PC-3 (cell line): ENCODE measurements at regions not wholly inside any gene's neighbourhood (a gene's known extent, or its start where the extent isn't known, plus 50 kb on each side); places are given as distances from the start of the nearest gene placed in this dataset.

Experiments used
- ATAC-seq: fragments of 200-7000 bp; cut with Tn5 transposase; 2 replicates; pipeline ENCODE4 v1.9.1; 2020; ENCODE audit warnings: mild to moderate bottlenecking, moderate library complexity
- BruUV-seq: library from RNA; stranded (reverse); fragments of 400-500 nt; replicated peaks from 2 replicates; lab custom pipeline; 2021; lab: Mats Ljungman, UMichigan
- CTCF ChIA-PET: fragments of 300-600 bp; sonication (Branson Sonifier 250); formaldehyde crosslinking; loops from one replicate; lab custom pipeline; 2022; ENCODE audit warnings: antibody characterized with exemption; lab: Charles Lee
- POLR2A ChIA-PET: fragments of 300-600 bp; sonication (Branson Sonifier 250); formaldehyde crosslinking; loops from one replicate; lab custom pipeline; 2022; ENCODE audit warnings: antibody characterized with exemption; ENCODE audit not compliant: unreplicated experiment; lab: Charles Lee
- DNase-seq: peaks from one replicate; pipeline ENCODE4 v3.0.0-alpha.2; 2015
- H2AFZ ChIP-seq: fragments of 300-600 bp; sonication (generic); 2 replicates; pipeline ENCODE4 v1.6.0; 2016; ENCODE audit warnings: antibody characterized with exemption, low read length
- H3F3A ChIP-seq: fragments of 300-600 bp; sonication (generic); one replicate; pipeline ENCODE4 v1.6.0; 2017; ENCODE audit warnings: antibody characterized with exemption, low read length, control low read depth, mild to moderate bottlenecking; ENCODE audit not compliant: unreplicated experiment
- H3K27ac ChIP-seq: fragments of 300-600 bp; sonication (generic); 2 replicates; pipeline ENCODE4 v1.5.1; 2016; ENCODE audit warnings: mild to moderate bottlenecking, low read length
- H3K27me3 ChIP-seq: fragments of 300-600 bp; sonication (generic); 2 replicates; pipeline ENCODE4 v1.6.1; 2016; ENCODE audit warnings: low read length, mixed read lengths
- H3K36me3 ChIP-seq: fragments of 300-600 bp; sonication (generic); 2 replicates; pipeline ENCODE4 v1.6.1; 2016; ENCODE audit warnings: low read depth, mixed run types, low read length, mixed read lengths
- H3K4me1 ChIP-seq: fragments of 300-600 bp; sonication (generic); 2 replicates; pipeline ENCODE4 v1.5.1; 2016; ENCODE audit warnings: low read length; ENCODE audit not compliant: insufficient read depth
- H3K4me2 ChIP-seq: fragments of 300-600 bp; sonication (generic); 2 replicates; pipeline ENCODE4 v1.6.0; 2016; ENCODE audit warnings: low read length
- H3K4me3 ChIP-seq: fragments of 300-600 bp; sonication (generic); 2 replicates; pipeline ENCODE4 v1.5.1; 2016; ENCODE audit warnings: mild to moderate bottlenecking, low read length, mixed read lengths
- H3K79me2 ChIP-seq: fragments of 300-600 bp; sonication (generic); 2 replicates; pipeline ENCODE4 v1.6.1; 2017; ENCODE audit warnings: low read length, mixed read lengths
- H3K9ac ChIP-seq: fragments of 300-600 bp; sonication (generic); 2 replicates; pipeline ENCODE4 v1.6.0; 2016; ENCODE audit warnings: mild to moderate bottlenecking, low read length
- H3K9me2 ChIP-seq: fragments of 300-600 bp; sonication (generic); replicated peaks from 2 replicates; pipeline ENCODE4 v1.6.1; 2016; ENCODE audit warnings: mixed run types, low read length, mixed read lengths
- H3K9me3 ChIP-seq: fragments of 300-600 bp; sonication (generic); 2 replicates; pipeline ENCODE4 v1.6.1; 2016; ENCODE audit warnings: low read length, mixed read lengths
- H4K20me1 ChIP-seq: fragments of 300-600 bp; sonication (generic); 2 replicates; pipeline ENCODE4 v1.6.1; 2016; ENCODE audit warnings: low read length, mixed read lengths
- CTCF ChIP-seq: fragments of 300-600 bp; sonication (generic); conservative IDR thresholded peaks from 2 replicates; pipeline ENCODE4 v1.5.1; 2017; ENCODE audit warnings: antibody characterized with exemption, low read depth, mild to moderate bottlenecking, low read length
- EZH2 ChIP-seq: fragments of 300-600 bp; sonication (generic); IDR thresholded peaks from one replicate; pipeline ENCODE4 v1.6.1; 2017; ENCODE audit warnings: antibody characterized with exemption, mild to moderate bottlenecking, low read length; ENCODE audit not compliant: unreplicated experiment
- EZH2phosphoT487 ChIP-seq: fragments of 300-600 bp; sonication (generic); IDR thresholded peaks from 2 replicates; pipeline ENCODE4 v1.6.1; 2018; ENCODE audit warnings: mild to moderate bottlenecking, antibody characterized with exemption, low read length, borderline replicate concordance
- intact Hi-C: fragments of 100-400 bp; cut with micrococcal nuclease; formaldehyde crosslinking; loops from 2 replicates; pipeline ENCODE4 v1.9.0; 2023

- Histone ChIP-seq H3K36me3 (no peaks in the 10 kb centered on the region), H3F3A (no peaks in the 10 kb centered on the region), H3K9me3 (no peaks in the 10 kb centered on the region), H3K27ac (no peak overlapping the region), H3K4me3 (no peak overlapping the region), H4K20me1 (no peaks in the 10 kb centered on the region), H3K79me2 (no peaks in the 10 kb centered on the region), H3K27me3 (no peaks in the 10 kb centered on the region), H3K9me2 (no peaks in the 10 kb centered on the region), H2AFZ (no peak overlapping the region), H3K9ac (no peak overlapping the region), H3K4me1 (peaks cover 6% of the 10 kb centered on the region), H3K4me2 (no peak overlapping the region)
- ChIA-PET CTCF (no interaction called here), POLR2A (no interaction called here)
- no TSS peak for BruUV-seq
- TF ChIP-seq EZH2phosphoT487, result no peak
- no peak for TF ChIP-seq CTCF
- TF ChIP-seq EZH2, result no peak
- DNase-seq (no peak), ATAC-seq (no peak)
- intact Hi-C loops, result no loop called here
Observed at GRCh38 chr6:139965393-139965792, 590.9 kb upstream of the CITED2 start.

- intact Hi-C loops, result no loop called here
- Histone ChIP-seq H3K4me2 (no peak overlapping the region), H3F3A (no peaks in the 10 kb centered on the region), H3K36me3 (no peaks in the 10 kb centered on the region), H3K79me2 (no peaks in the 10 kb centered on the region), H3K27ac (no peak overlapping the region), H3K4me1 (peaks cover 4% of the 10 kb centered on the region; the same call in 1 of the 2 replicates), H3K4me3 (no peak overlapping the region), H2AFZ (no peak overlapping the region), H3K27me3 (no peaks in the 10 kb centered on the region), H3K9me2 (no peaks in the 10 kb centered on the region), H3K9ac (no peak overlapping the region), H3K9me3 (no peaks in the 10 kb centered on the region), H4K20me1 (no peaks in the 10 kb centered on the region)
- TF ChIP-seq EZH2 (no peak), EZH2phosphoT487 (no peak), CTCF (no peak)
- no TSS peak for BruUV-seq
- ChIA-PET CTCF (no interaction called here), POLR2A (no interaction called here)
- DNase-seq, result no peak
- no peak for ATAC-seq
Observed at GRCh38 chr6:139964737-139965136, 590.3 kb upstream of the CITED2 start.

- H3K79me2 ChIP-seq, result no peaks in the 10 kb centered on the region
- no peak overlapping the region for H3K4me2 ChIP-seq
- no peaks in the 10 kb centered on the region for H4K20me1 ChIP-seq
- H3K9me2 ChIP-seq, result no peaks in the 10 kb centered on the region
- DNase-seq (no peak), ATAC-seq (no peak)
- ChIA-PET POLR2A (no interaction called here), CTCF (no interaction called here)
- no peak overlapping the region for H3K27ac ChIP-seq
- no TSS peak for BruUV-seq
- no peaks in the 10 kb centered on the region for H3K9me3 ChIP-seq
- H3F3A ChIP-seq, result no peaks in the 10 kb centered on the region
- H3K36me3 ChIP-seq, result no peaks in the 10 kb centered on the region
- no peak for TF ChIP-seq CTCF
- no peak for TF ChIP-seq EZH2phosphoT487
- no peak for TF ChIP-seq EZH2
- H3K9ac ChIP-seq, result no peak overlapping the region
- H3K4me1 ChIP-seq, result peaks cover 2% of the 10 kb centered on the region; the same call in 1 of the 2 replicates
- H3K27me3 ChIP-seq, result no peaks in the 10 kb centered on the region
- no peak overlapping the region for H2AFZ ChIP-seq
- no peak overlapping the region for H3K4me3 ChIP-seq
- intact Hi-C loops, result no loop called here
Observed at GRCh38 chr6:139962654-139963347, 588.4 kb upstream of the CITED2 start.
